ENCODE measurements at regions not wholly inside any gene's neighbourhood (a gene's known extent, or its start where the extent isn't known, plus 50 kb on each side); places are given as distances from the start of the nearest gene placed in this dataset.

GRCh38 chr4:24321131-24321530, 263.2 kb downstream of the DHX15 start:
- TF ChIP-seq EZH2phosphoT487 (IDR thresholded peaks at IDR 0.05; ENCODE audit: borderline replicate concordance, low read length) (no peak), CTCF (conservative IDR thresholded peaks at IDR 0.05; ENCODE audit: low read depth, low read length) (no peak)
